ENCODE measurements at regions not wholly inside any gene's neighbourhood (a gene's known extent, or its start where the extent isn't known, plus 50 kb on each side); places are given as distances from the start of the nearest gene placed in this dataset.

DNA sequence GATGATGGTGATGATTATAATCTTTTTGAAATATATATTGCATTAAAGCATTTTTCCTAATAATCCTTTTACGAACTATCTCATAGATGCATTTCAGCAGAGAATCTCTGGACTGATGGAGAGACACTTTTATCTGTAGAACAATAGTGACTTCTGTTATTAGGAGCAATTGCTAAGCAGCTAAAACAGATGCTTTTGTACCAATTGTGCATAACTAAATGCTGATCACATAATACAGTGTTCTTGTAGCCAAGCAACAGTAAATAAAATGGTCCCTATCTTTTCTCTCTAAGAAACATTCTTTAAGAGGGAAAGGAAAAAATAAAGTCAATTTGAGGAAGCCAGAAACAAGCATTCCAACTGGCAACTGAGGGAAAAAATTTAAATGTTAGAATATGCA, 405.8 kb upstream of the GOLIM4 start:
- TF ChIP-seq, protein P1, sequence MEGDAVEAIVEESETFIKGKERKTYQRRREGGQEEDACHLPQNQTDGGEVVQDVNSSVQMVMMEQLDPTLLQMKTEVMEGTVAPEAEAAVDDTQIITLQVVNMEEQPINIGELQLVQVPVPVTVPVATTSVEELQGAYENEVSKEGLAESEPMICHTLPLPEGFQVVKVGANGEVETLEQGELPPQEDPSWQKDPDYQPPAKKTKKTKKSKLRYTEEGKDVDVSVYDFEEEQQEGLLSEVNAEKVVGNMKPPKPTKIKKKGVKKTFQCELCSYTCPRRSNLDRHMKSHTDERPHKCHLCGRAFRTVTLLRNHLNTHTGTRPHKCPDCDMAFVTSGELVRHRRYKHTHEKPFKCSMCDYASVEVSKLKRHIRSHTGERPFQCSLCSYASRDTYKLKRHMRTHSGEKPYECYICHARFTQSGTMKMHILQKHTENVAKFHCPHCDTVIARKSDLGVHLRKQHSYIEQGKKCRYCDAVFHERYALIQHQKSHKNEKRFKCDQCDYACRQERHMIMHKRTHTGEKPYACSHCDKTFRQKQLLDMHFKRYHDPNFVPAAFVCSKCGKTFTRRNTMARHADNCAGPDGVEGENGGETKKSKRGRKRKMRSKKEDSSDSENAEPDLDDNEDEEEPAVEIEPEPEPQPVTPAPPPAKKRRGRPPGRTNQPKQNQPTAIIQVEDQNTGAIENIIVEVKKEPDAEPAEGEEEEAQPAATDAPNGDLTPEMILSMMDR (IDR thresholded peaks at IDR 0.05; ENCODE audit: insufficient read depth, low read depth, low read length) = no peak
- no peak for TF ChIP-seq EZH2 (IDR thresholded peaks at IDR 0.05; ENCODE audit: insufficient read depth, low read length)
- H3K27ac ChIP-seq (ENCODE audit: low read depth, low read length) = no peak overlapping the region
- H3K4me3 Mint-ChIP-seq (ENCODE audit: unreplicated experiment) = no peak overlapping the region

GRCh38 chr3:168498194-168498593, 402.5 kb upstream of the GOLIM4 start:
- no peak overlapping the region for H3K27ac Mint-ChIP-seq (ENCODE audit: unreplicated experiment)
- Histone ChIP-seq H4K20me1 (ENCODE audit: insufficient read depth, low read length) (no peaks in the 10 kb centered on the region), H3K9ac (ENCODE audit: low read length) (no peak overlapping the region), H3K27me3 (ENCODE audit: insufficient read depth, low read length) (no peaks in the 10 kb centered on the region), H3K4me1 (ENCODE audit: insufficient read depth, low read length) (no peaks in the 10 kb centered on the region), H3K36me3 (ENCODE audit: insufficient read depth, low read length) (no peaks in the 10 kb centered on the region), H3K4me3 (ENCODE audit: insufficient read depth, low read depth, low read length) (no peak overlapping the region), H3K27ac (ENCODE audit: low read depth, low read length) (no peak overlapping the region), H3K79me2 (ENCODE audit: insufficient read depth, low read length) (no peaks in the 10 kb centered on the region), H3K4me2 (ENCODE audit: low read length) (no peak overlapping the region), H2AFZ (ENCODE audit: low read depth, low read length) (no peak overlapping the region), H3K9me3 (ENCODE audit: insufficient read depth, low read depth, low read length) (no peaks in the 10 kb centered on the region)
- no peaks in the 10 kb centered on the region for H3K4me1 Mint-ChIP-seq (ENCODE audit: low read depth, unreplicated experiment)
- no peaks in the 10 kb centered on the region for H3K36me3 Mint-ChIP-seq (ENCODE audit: low read depth, unreplicated experiment)
- no peaks in the 10 kb centered on the region for H3K27me3 Mint-ChIP-seq (ENCODE audit: low read depth, unreplicated experiment)
- no peaks in the 10 kb centered on the region for H3K9me3 Mint-ChIP-seq (ENCODE audit: unreplicated experiment)
- no peak overlapping the region for H3K4me3 Mint-ChIP-seq (ENCODE audit: unreplicated experiment)
- no peak for DNase-seq (ENCODE audit: low read depth)
- no peak for TF ChIP-seq EZH2 (IDR thresholded peaks at IDR 0.05; ENCODE audit: insufficient read depth, low read length)
- TF ChIP-seq, protein P1 (IDR thresholded peaks at IDR 0.05; ENCODE audit: insufficient read depth, low read depth, low read length) = no peak
- no peak for FAIRE-seq

More for the DNA sequence above, 405.8 kb upstream of the GOLIM4 start:
- no peaks in the 10 kb centered on the region for H4K20me1 ChIP-seq (ENCODE audit: insufficient read depth, low read length)
- Mint-ChIP-seq H3K36me3 (ENCODE audit: low read depth, unreplicated experiment) (no peaks in the 10 kb centered on the region), H3K9me3 (ENCODE audit: unreplicated experiment) (no peaks in the 10 kb centered on the region), H3K4me1 (ENCODE audit: low read depth, unreplicated experiment) (no peaks in the 10 kb centered on the region), H3K27ac (ENCODE audit: unreplicated experiment) (no peak overlapping the region), H3K27me3 (ENCODE audit: low read depth, unreplicated experiment) (no peaks in the 10 kb centered on the region)
- no peak overlapping the region for H3K4me3 ChIP-seq (ENCODE audit: insufficient read depth, low read depth, low read length)
- H3K9ac ChIP-seq (ENCODE audit: low read length) = no peak overlapping the region
- no peaks in the 10 kb centered on the region for H3K9me3 ChIP-seq (ENCODE audit: insufficient read depth, low read depth, low read length)
- no peaks in the 10 kb centered on the region for H3K36me3 ChIP-seq (ENCODE audit: insufficient read depth, low read length)
- no peaks in the 10 kb centered on the region for H3K4me1 ChIP-seq (ENCODE audit: insufficient read depth, low read length)
- DNase-seq (ENCODE audit: low read depth) = no peak
- no peaks in the 10 kb centered on the region for H3K27me3 ChIP-seq (ENCODE audit: insufficient read depth, low read length)
- FAIRE-seq = no peak
- no peaks in the 10 kb centered on the region for H3K79me2 ChIP-seq (ENCODE audit: insufficient read depth, low read length)
- H2AFZ ChIP-seq (ENCODE audit: low read depth, low read length) = no peak overlapping the region
- no peak overlapping the region for H3K4me2 ChIP-seq (ENCODE audit: low read length)

- no peaks in the 10 kb centered on the region for H3K27me3 ChIP-seq (ENCODE audit: insufficient read depth, low read length)
- Mint-ChIP-seq H3K4me1 (ENCODE audit: low read depth, unreplicated experiment) (no peaks in the 10 kb centered on the region), H3K4me3 (ENCODE audit: unreplicated experiment) (no peak overlapping the region), H3K27me3 (ENCODE audit: low read depth, unreplicated experiment) (no peaks in the 10 kb centered on the region), H3K36me3 (ENCODE audit: low read depth, unreplicated experiment) (no peaks in the 10 kb centered on the region), H3K27ac (ENCODE audit: unreplicated experiment) (no peak overlapping the region), H3K9me3 (ENCODE audit: unreplicated experiment) (no peaks in the 10 kb centered on the region)
- H3K36me3 ChIP-seq (ENCODE audit: insufficient read depth, low read length) = no peaks in the 10 kb centered on the region
- no peak overlapping the region for H3K4me2 ChIP-seq (ENCODE audit: low read length)
- H3K4me3 ChIP-seq (ENCODE audit: insufficient read depth, low read depth, low read length) = no peak overlapping the region
- no peaks in the 10 kb centered on the region for H3K79me2 ChIP-seq (ENCODE audit: insufficient read depth, low read length)
- H3K27ac ChIP-seq (ENCODE audit: low read depth, low read length) = no peak overlapping the region
- FAIRE-seq = no peak
- no peak overlapping the region for H2AFZ ChIP-seq (ENCODE audit: low read depth, low read length)
- H4K20me1 ChIP-seq (ENCODE audit: insufficient read depth, low read length) = no peaks in the 10 kb centered on the region
- H3K9me3 ChIP-seq (ENCODE audit: insufficient read depth, low read depth, low read length) = no peaks in the 10 kb centered on the region
- H3K9ac ChIP-seq (ENCODE audit: low read length) = no peak overlapping the region
- TF ChIP-seq EZH2 (IDR thresholded peaks at IDR 0.05; ENCODE audit: insufficient read depth, low read length) = no peak
- TF ChIP-seq, protein P1 (IDR thresholded peaks at IDR 0.05; ENCODE audit: insufficient read depth, low read depth, low read length) = no peak
- DNase-seq (ENCODE audit: low read depth) = no peak
- no peaks in the 10 kb centered on the region for H3K4me1 ChIP-seq (ENCODE audit: insufficient read depth, low read length)
These were observed 402.0 kb upstream of the GOLIM4 start for GRCh38 chr3:168497741-168498140.
